Caco-2 (cell line): ENCODE measurements at regions not wholly inside any gene's neighbourhood (a gene's known extent, or its start where the extent isn't known, plus 50 kb on each side); places are given as distances from the start of the nearest gene placed in this dataset.

Source experiments
- BruUV-seq: library from RNA; stranded (reverse); fragments of 400-500 nt; replicated peaks from 2 replicates; lab custom pipeline; 2021; lab: Mats Ljungman, UMichigan
- CTCF ChIA-PET: fragments of 300-600 bp; sonication (Branson Sonifier 250); formaldehyde crosslinking; loops from one replicate; lab custom pipeline; 2022; ENCODE audit warnings: antibody characterized with exemption; lab: Charles Lee
- POLR2A ChIA-PET: fragments of 300-600 bp; sonication (Branson Sonifier 250); formaldehyde crosslinking; loops from one replicate; lab custom pipeline; 2022; ENCODE audit warnings: antibody characterized with exemption; lab: Charles Lee
- DNase-seq, 2 experiments: peaks; one replicate each; pipeline versions ENCODE4 v3.0.0 to v3.0.0-alpha.2; 2020 to 2022
- H3K27me3 ChIP-seq: replicated peaks from 2 replicates; pipeline ENCODE4 v1.6.0; 2011; ENCODE audit warnings: low read length; ENCODE audit not compliant: control insufficient read depth, insufficient read depth
- H3K36me3 ChIP-seq: 2 replicates; pipeline ENCODE4 v1.5.1; 2011; ENCODE audit warnings: low read length; ENCODE audit not compliant: control insufficient read depth, insufficient read depth
- H3K4me1 ChIP-seq: fragments of 250-450 bp; sonication (Bioruptor Pico); 2 replicates; pipeline ENCODE4 v1.5.1; 2020; ENCODE audit warnings: mild to moderate bottlenecking
- H3K4me3 ChIP-seq: 2 replicates; pipeline ENCODE4 v1.5.1; 2011; ENCODE audit warnings: low read depth, mild to moderate bottlenecking, control low read depth, low read length
- H3K9me3 ChIP-seq: fragments of 250-450 bp; sonication (Bioruptor Pico); 2 replicates; pipeline ENCODE4 v1.5.1; 2020; ENCODE audit warnings: mild to moderate bottlenecking, moderate library complexity
- H3K27ac Mint-ChIP-seq: one replicate; pipeline ENCODE4 v1.8.0; 2022; ENCODE audit warnings: mixed read lengths; ENCODE audit not compliant: unreplicated experiment
- H3K27me3 Mint-ChIP-seq: one replicate; pipeline ENCODE4 v1.8.0; 2022; ENCODE audit warnings: mixed read lengths; ENCODE audit not compliant: insufficient read depth, unreplicated experiment
- H3K36me3 Mint-ChIP-seq: one replicate; pipeline ENCODE4 v1.8.0; 2022; ENCODE audit warnings: mild to moderate bottlenecking, mixed read lengths; ENCODE audit not compliant: insufficient read depth, unreplicated experiment
- H3K4me1 Mint-ChIP-seq: one replicate; pipeline ENCODE4 v1.8.0; 2022; ENCODE audit warnings: low read depth, mixed read lengths; ENCODE audit not compliant: unreplicated experiment
- H3K4me3 Mint-ChIP-seq: one replicate; pipeline ENCODE4 v1.8.0; 2022; ENCODE audit warnings: mild to moderate bottlenecking, moderate library complexity, mixed read lengths; ENCODE audit not compliant: unreplicated experiment
- H3K9me3 Mint-ChIP-seq: one replicate; pipeline ENCODE4 v1.8.0; 2022; ENCODE audit warnings: mixed read lengths; ENCODE audit not compliant: unreplicated experiment
- CTCF ChIP-seq, 2 experiments: fragments of 200-600 bp in 1 of 2; IDR thresholded peaks; 1 replicate in 1 of 2; 2 replicates in 1 of 2; pipeline versions ENCODE4 v1.5.1 to v1.8.0; 2011 to 2022; ENCODE audit warnings: antibody characterized with exemption in 1 of 2, control low read depth in 1 of 2, inconsistent platforms in 1 of 2, low read depth in 1 of 2, low read length in 1 of 2, mild to moderate bottlenecking in 1 of 2, moderate library complexity in 1 of 2; ENCODE audit not compliant: insufficient read depth in 1 of 2, severe bottlenecking in 1 of 2, unreplicated experiment in 1 of 2
- intact Hi-C: fragments of 100-400 bp; cut with micrococcal nuclease; formaldehyde crosslinking; loops from one replicate; pipeline ENCODE4 v1.10.0; 2022; ENCODE audit not compliant: unreplicated experiment

- POLR2A ChIA-PET = no interaction called here
- CTCF ChIA-PET = no interaction called here
- Mint-ChIP-seq H3K4me3 (no peak overlapping the region), H3K27me3 (peaks cover 4% of the 10 kb centered on the region), H3K27ac (no peak overlapping the region), H3K36me3 (no peaks in the 10 kb centered on the region), H3K4me1 (no peaks in the 10 kb centered on the region), H3K9me3 (peaks cover 21% of the 10 kb centered on the region)
- Histone ChIP-seq H3K4me3 (no peak overlapping the region), H3K27me3 (no peaks in the 10 kb centered on the region), H3K9me3 (no peaks in the 10 kb centered on the region; the same call in 1 of the 2 replicates), H3K4me1 (no peaks in the 10 kb centered on the region), H3K36me3 (no peaks in the 10 kb centered on the region)
- intact Hi-C loops = no loop called here
- no TSS peak for BruUV-seq
- TF ChIP-seq CTCF (IDR thresholded peaks at IDR 0.05; ENCODE audit: insufficient read depth in 1 of 2, low read depth in 1 of 2, low read length in 1 of 2, severe bottlenecking in 1 of 2, unreplicated experiment in 1 of 2) = no peak
- DNase-seq = no peak
These were observed 197.4 kb downstream of the SEC16B start for GRCh38 chr1:177772386-177772960.

GRCh38 chr1:177771688-177772087 is 198.2 kb downstream of the SEC16B start:
- peaks cover 4% of the 10 kb centered on the region for H3K27me3 Mint-ChIP-seq

GRCh38 chr1:177770096-177770495 is 199.8 kb downstream of the SEC16B start:
- H3K9me3 ChIP-seq = no peaks in the 10 kb centered on the region; the same call in 1 of the 2 replicates
- H3K27me3 ChIP-seq = no peaks in the 10 kb centered on the region
- Mint-ChIP-seq H3K4me1 (no peaks in the 10 kb centered on the region), H3K27me3 (peaks cover 4% of the 10 kb centered on the region), H3K9me3 (peaks cover 21% of the 10 kb centered on the region), H3K4me3 (no peak overlapping the region), H3K36me3 (no peaks in the 10 kb centered on the region), H3K27ac (no peak overlapping the region)
- H3K36me3 ChIP-seq = no peaks in the 10 kb centered on the region
- BruUV-seq = no TSS peak
- ChIA-PET CTCF (no interaction called here), POLR2A (no interaction called here)
- TF ChIP-seq CTCF (IDR thresholded peaks at IDR 0.05; ENCODE audit: insufficient read depth in 1 of 2, low read depth in 1 of 2, low read length in 1 of 2, severe bottlenecking in 1 of 2, unreplicated experiment in 1 of 2) = no peak
- intact Hi-C loops = no loop called here
- DNase-seq = no peak
- H3K4me3 ChIP-seq = no peak overlapping the region
- no peaks in the 10 kb centered on the region for H3K4me1 ChIP-seq

More at GRCh38 chr1:177771688-177772087, 198.2 kb downstream of the SEC16B start:
- H3K27me3 ChIP-seq = no peaks in the 10 kb centered on the region
- no peak overlapping the region for H3K4me3 ChIP-seq
- no peak overlapping the region for H3K27ac Mint-ChIP-seq
- intact Hi-C loops = no loop called here
- CTCF ChIA-PET = no interaction called here
- no peak overlapping the region for H3K4me3 Mint-ChIP-seq
- no peaks in the 10 kb centered on the region for H3K36me3 Mint-ChIP-seq
- TF ChIP-seq CTCF (IDR thresholded peaks at IDR 0.05; ENCODE audit: insufficient read depth in 1 of 2, low read depth in 1 of 2, low read length in 1 of 2, severe bottlenecking in 1 of 2, unreplicated experiment in 1 of 2) = no peak
- peaks cover 21% of the 10 kb centered on the region for H3K9me3 Mint-ChIP-seq
- no TSS peak for BruUV-seq
- no peaks in the 10 kb centered on the region; the same call in 1 of the 2 replicates for H3K9me3 ChIP-seq
- H3K36me3 ChIP-seq = no peaks in the 10 kb centered on the region
- H3K4me1 ChIP-seq = no peaks in the 10 kb centered on the region
- POLR2A ChIA-PET = no interaction called here
- no peaks in the 10 kb centered on the region for H3K4me1 Mint-ChIP-seq
- DNase-seq = no peak
